Cardiac muscle cell (in vitro differentiated cells and primary cell): ENCODE measurements at regions not wholly inside any gene's neighbourhood (a gene's known extent, or its start where the extent isn't known, plus 50 kb on each side); places are given as distances from the start of the nearest gene placed in this dataset.
"Not testable (repeated sequence)": the region's sequence is repeated elsewhere in the genome, so short reads cannot be mapped to it uniquely, and the experiment has no call there.

ENCODE experiments used
- DNase-seq, 2 donors: peaks; one replicate each; pipeline versions ENCODE4 v3.0.0 to v3.0.0-alpha.2; 2010 to 2017; ENCODE audit warnings: low read depth in 1 of 2, low spot score in 1 of 2
- H3K27ac ChIP-seq: fragments of 200-600 bp; sonication (generic); 2 replicates; pipeline ENCODE4 v1.5.1; 2016
- H3K27me3 ChIP-seq: fragments of 200-600 bp; sonication (generic); 2 replicates; pipeline ENCODE4 v1.6.0; 2016; ENCODE audit warnings: control low read depth
- H3K36me3 ChIP-seq: fragments of 200-600 bp; sonication (generic); 2 replicates; pipeline ENCODE4 v1.5.1; 2016; ENCODE audit warnings: control low read depth
- H3K4me1 ChIP-seq: fragments of 200-600 bp; sonication (generic); 2 replicates; pipeline ENCODE4 v1.8.1; 2017; ENCODE audit warnings: low read depth, mild to moderate bottlenecking, mixed run types
- H3K4me3 ChIP-seq: fragments of 200-600 bp; sonication (generic); 2 replicates; pipeline ENCODE4 v1.5.1; 2016; ENCODE audit warnings: mild to moderate bottlenecking
- H3K9me3 ChIP-seq: fragments of 200-600 bp; sonication (generic); 2 replicates; pipeline ENCODE4 v1.5.1; 2017; ENCODE audit warnings: low read depth, mild to moderate bottlenecking, control low read depth
- TF ChIP-seq, protein P1 (sequence below): IDR thresholded peaks from 2 replicates; pipeline ENCODE4 v1.5.1; 2012; ENCODE audit warnings: low read depth, mild to moderate bottlenecking, low read length

DNA sequence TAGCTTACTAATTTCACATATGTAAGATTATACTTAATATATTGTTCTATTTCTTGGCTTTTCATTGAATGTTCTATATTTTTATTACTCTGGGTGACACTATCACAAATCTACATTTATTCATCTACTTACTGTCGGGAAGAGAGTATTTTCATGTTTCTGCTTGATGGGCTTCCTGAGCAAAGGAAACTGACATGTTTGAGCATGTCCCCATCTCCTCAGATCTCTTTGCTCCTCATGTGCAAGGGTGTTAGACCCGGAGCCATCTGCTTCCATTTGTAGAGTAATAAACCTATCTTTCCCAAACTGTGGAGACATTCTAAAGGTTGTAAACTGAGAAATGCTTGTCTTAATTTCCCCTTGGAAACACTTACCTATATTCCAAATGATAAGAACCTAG is 103.5 kb downstream of the LSMEM1 start:
- H3K27me3 ChIP-seq = no peaks in the 10 kb centered on the region
- H3K4me3 ChIP-seq = no peak overlapping the region
- no peak for DNase-seq
- peaks cover 27% of the 10 kb centered on the region for H3K4me1 ChIP-seq
- no peak overlapping the region for H3K27ac ChIP-seq
- no peaks in the 10 kb centered on the region for H3K36me3 ChIP-seq
- TF ChIP-seq, protein P1, sequence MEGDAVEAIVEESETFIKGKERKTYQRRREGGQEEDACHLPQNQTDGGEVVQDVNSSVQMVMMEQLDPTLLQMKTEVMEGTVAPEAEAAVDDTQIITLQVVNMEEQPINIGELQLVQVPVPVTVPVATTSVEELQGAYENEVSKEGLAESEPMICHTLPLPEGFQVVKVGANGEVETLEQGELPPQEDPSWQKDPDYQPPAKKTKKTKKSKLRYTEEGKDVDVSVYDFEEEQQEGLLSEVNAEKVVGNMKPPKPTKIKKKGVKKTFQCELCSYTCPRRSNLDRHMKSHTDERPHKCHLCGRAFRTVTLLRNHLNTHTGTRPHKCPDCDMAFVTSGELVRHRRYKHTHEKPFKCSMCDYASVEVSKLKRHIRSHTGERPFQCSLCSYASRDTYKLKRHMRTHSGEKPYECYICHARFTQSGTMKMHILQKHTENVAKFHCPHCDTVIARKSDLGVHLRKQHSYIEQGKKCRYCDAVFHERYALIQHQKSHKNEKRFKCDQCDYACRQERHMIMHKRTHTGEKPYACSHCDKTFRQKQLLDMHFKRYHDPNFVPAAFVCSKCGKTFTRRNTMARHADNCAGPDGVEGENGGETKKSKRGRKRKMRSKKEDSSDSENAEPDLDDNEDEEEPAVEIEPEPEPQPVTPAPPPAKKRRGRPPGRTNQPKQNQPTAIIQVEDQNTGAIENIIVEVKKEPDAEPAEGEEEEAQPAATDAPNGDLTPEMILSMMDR = no peak
- H3K9me3 ChIP-seq = no peaks in the 10 kb centered on the region

GRCh38 chr7:112587504-112587903 is 106.7 kb downstream of the LSMEM1 start:
- no peak overlapping the region for H3K27ac ChIP-seq
- H3K27me3 ChIP-seq = no peaks in the 10 kb centered on the region
- TF ChIP-seq, protein P1 = no peak
- H3K36me3 ChIP-seq = no peaks in the 10 kb centered on the region
- H3K4me3 ChIP-seq = no peak overlapping the region
- no peak for DNase-seq
- H3K9me3 ChIP-seq = no peaks in the 10 kb centered on the region
- peaks cover under 1% of the 10 kb centered on the region for H3K4me1 ChIP-seq

- H3K4me3 ChIP-seq, H3K27me3 ChIP-seq, H3K36me3 ChIP-seq, DNase-seq, H3K27ac ChIP-seq, H3K4me1 ChIP-seq, H3K9me3 ChIP-seq: not testable (repeated sequence)
Observed at GRCh38 chr7:112592565-112593263, 111.9 kb downstream of the LSMEM1 start.

DNA sequence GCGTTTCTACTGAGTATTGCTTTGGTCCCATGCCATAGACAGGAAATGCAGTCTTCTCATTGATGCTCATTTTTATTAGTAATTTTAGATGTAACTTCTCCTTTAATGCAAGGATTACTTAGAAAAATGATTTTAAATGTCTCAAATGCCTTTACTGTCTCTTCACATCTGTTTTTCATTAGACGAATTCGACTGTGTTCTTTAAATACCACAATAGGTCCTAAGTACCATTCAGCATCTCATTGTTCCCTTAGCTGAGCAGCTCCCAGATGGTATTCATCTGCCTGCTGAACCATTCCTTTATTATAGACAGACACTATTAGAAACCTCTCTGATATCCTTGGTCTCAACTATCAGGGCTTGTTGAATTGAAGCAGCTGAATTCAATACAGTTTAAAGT is 113.6 kb downstream of the LSMEM1 start:
- DNase-seq = peak in 1 of 2 donors; percentile 28
- H3K27ac ChIP-seq = no peak overlapping the region
- TF ChIP-seq, protein P1 = no peak
- no peaks in the 10 kb centered on the region for H3K4me1 ChIP-seq
- no peak overlapping the region for H3K4me3 ChIP-seq
- H3K36me3 ChIP-seq = no peaks in the 10 kb centered on the region
- H3K27me3 ChIP-seq = no peaks in the 10 kb centered on the region
- no peaks in the 10 kb centered on the region for H3K9me3 ChIP-seq

- no peaks in the 10 kb centered on the region for H3K27me3 ChIP-seq
- no peaks in the 10 kb centered on the region for H3K36me3 ChIP-seq
- peak in 1 of 2 donors; percentile 79 for DNase-seq
- H3K9me3 ChIP-seq = no peaks in the 10 kb centered on the region
- H3K4me3 ChIP-seq = no peak overlapping the region
- no peak overlapping the region for H3K27ac ChIP-seq
- no peaks in the 10 kb centered on the region for H3K4me1 ChIP-seq
- TF ChIP-seq, protein P1 = no peak
Observed at GRCh38 chr7:112596260-112596659, 115.5 kb downstream of the LSMEM1 start.

DNA sequence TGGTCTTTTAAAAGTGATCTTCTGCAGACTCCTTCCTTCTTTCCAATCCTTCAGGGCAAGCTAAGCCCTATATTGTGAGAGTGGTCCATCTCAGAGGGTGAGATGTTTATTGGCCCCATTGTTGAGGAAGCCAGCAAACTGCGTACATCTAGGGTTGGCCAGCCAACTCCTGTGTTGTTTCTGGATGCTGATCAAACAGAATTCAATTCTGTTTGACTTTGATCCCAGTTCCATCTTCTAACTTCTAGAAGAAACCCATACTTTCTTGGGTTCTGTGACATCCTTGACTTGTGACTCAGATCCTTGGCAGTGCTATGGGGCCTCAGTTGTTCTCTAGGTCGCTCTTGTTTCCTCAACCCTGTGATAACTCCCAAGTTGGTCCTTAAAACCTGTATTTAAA is 116.2 kb downstream of the LSMEM1 start:
- no peaks in the 10 kb centered on the region for H3K9me3 ChIP-seq
- H3K4me3 ChIP-seq = no peak overlapping the region
- H3K27me3 ChIP-seq = no peaks in the 10 kb centered on the region
- peak in 1 of 2 donors; percentile 14 for DNase-seq
- TF ChIP-seq, protein P1 = no peak
- H3K4me1 ChIP-seq = no peaks in the 10 kb centered on the region
- H3K27ac ChIP-seq = no peak overlapping the region
- H3K36me3 ChIP-seq = no peaks in the 10 kb centered on the region
